A673 (cell line): ENCODE measurements at regions not wholly inside any gene's neighbourhood (a gene's known extent, or its start where the extent isn't known, plus 50 kb on each side); places are given as distances from the start of the nearest gene placed in this dataset.

ENCODE experiments used
- BruUV-seq: library from RNA; stranded (reverse); fragments of 400-500 nt; replicated peaks from 2 replicates; lab custom pipeline; 2021; lab: Mats Ljungman, UMichigan
- CTCF ChIA-PET: fragments of 300-600 bp; sonication (Branson Sonifier 250); formaldehyde crosslinking; loops from one replicate; lab custom pipeline; 2022; ENCODE audit warnings: antibody characterized with exemption; lab: Charles Lee
- POLR2A ChIA-PET: fragments of 300-600 bp; sonication (Branson Sonifier 250); formaldehyde crosslinking; loops from one replicate; lab custom pipeline; 2022; ENCODE audit warnings: antibody characterized with exemption; ENCODE audit not compliant: low non-redundant PET; lab: Charles Lee
- DNase-seq: peaks from one replicate; pipeline ENCODE4 v3.0.0-alpha.2; 2015; ENCODE audit warnings: low spot score
- H3K27ac ChIP-seq: fragments of 200-600 bp; sonication (generic); 2 replicates; pipeline ENCODE4 v1.5.1; 2016; ENCODE audit warnings: mixed run types, low read depth, mild to moderate bottlenecking, mixed read lengths, antibody characterized with exemption, low read length; ENCODE audit not compliant: poor library complexity, severe bottlenecking
- H3K27me3 ChIP-seq: fragments of 200-600 bp; sonication (generic); replicated peaks from 2 replicates; pipeline ENCODE4 v1.6.1; 2017; ENCODE audit warnings: mixed run types, low read depth, mild to moderate bottlenecking, mixed read lengths, antibody characterized with exemption, low read length; ENCODE audit not compliant: insufficient read depth, poor library complexity
- H3K36me3 ChIP-seq: fragments of 200-600 bp; sonication (generic); 2 replicates; pipeline ENCODE4 v1.6.1; 2016; ENCODE audit warnings: mixed run types, mild to moderate bottlenecking, mixed read lengths, antibody characterized with exemption, low read length; ENCODE audit not compliant: insufficient read depth, poor library complexity, severe bottlenecking
- H3K4me1 ChIP-seq: fragments of 200-600 bp; sonication (generic); 2 replicates; pipeline ENCODE4 v1.6.1; 2017; ENCODE audit warnings: mixed run types, mild to moderate bottlenecking, mixed read lengths, antibody characterized with exemption, low read length; ENCODE audit not compliant: insufficient read depth, poor library complexity, severe bottlenecking
- H3K4me3 ChIP-seq: fragments of 200-600 bp; sonication (generic); 2 replicates; pipeline ENCODE4 v1.5.1; 2016; ENCODE audit warnings: low read depth, mixed run types, mild to moderate bottlenecking, mixed read lengths, low read length; ENCODE audit not compliant: poor library complexity, severe bottlenecking
- H3K9me3 ChIP-seq: fragments of 200-600 bp; sonication (generic); 2 replicates; pipeline ENCODE4 v1.6.1; 2016; ENCODE audit warnings: mixed run types, low read depth, mild to moderate bottlenecking, mixed read lengths, antibody characterized with exemption, low read length; ENCODE audit not compliant: poor library complexity, severe bottlenecking
- CTCF ChIP-seq: fragments of 300-800, 200-600 bp; sonication (generic); conservative IDR thresholded peaks from 2 replicates; pipeline ENCODE4 v1.5.1; 2017; ENCODE audit warnings: low read depth, mild to moderate bottlenecking, antibody characterized with exemption, low read length, moderate library complexity, mixed read lengths
- EZH2 ChIP-seq: fragments of 200-600 bp; sonication (generic); IDR thresholded peaks from 2 replicates; pipeline ENCODE4 v1.6.1; 2017; ENCODE audit warnings: borderline replicate concordance, low read depth, mild to moderate bottlenecking, mixed read lengths, antibody characterized with exemption, low read length; ENCODE audit not compliant: poor library complexity, severe bottlenecking
- intact Hi-C: fragments of 100-400 bp; cut with micrococcal nuclease; formaldehyde crosslinking; loops from one replicate; pipeline ENCODE4 v1.10.0; 2022; ENCODE audit not compliant: unreplicated experiment

- POLR2A ChIA-PET, result no interaction called here
These were observed 451.3 kb downstream of the PMP22 start for GRCh38 chr17:14813649-14814370.

GRCh38 chr17:14808425-14808824, 456.7 kb downstream of the PMP22 start:
- no peaks in the 10 kb centered on the region for H3K4me1 ChIP-seq
- DNase-seq, result no peak
- BruUV-seq, result no TSS peak
- peaks cover 20% of the 10 kb centered on the region for H3K9me3 ChIP-seq
- H3K27ac ChIP-seq, result no peak overlapping the region
- no peaks in the 10 kb centered on the region for H3K27me3 ChIP-seq
- intact Hi-C loops, result no loop called here
- TF ChIP-seq EZH2 (no peak), CTCF (no peak)
- H3K4me3 ChIP-seq, result no peak overlapping the region
- ChIA-PET CTCF (no interaction called here), POLR2A (no interaction called here)
- H3K36me3 ChIP-seq, result no peaks in the 10 kb centered on the region

More at GRCh38 chr17:14813649-14814370, 451.3 kb downstream of the PMP22 start:
- Histone ChIP-seq H3K4me3 (no peak overlapping the region), H3K27me3 (no peaks in the 10 kb centered on the region), H3K4me1 (no peaks in the 10 kb centered on the region), H3K27ac (no peak overlapping the region), H3K36me3 (no peaks in the 10 kb centered on the region), H3K9me3 (peaks cover under 1% of the 10 kb centered on the region)
- intact Hi-C loops, result no loop called here
- BruUV-seq, result no TSS peak
- CTCF ChIA-PET, result no interaction called here
- DNase-seq, result no peak
- no peak; the same call in 1 of the 2 replicates for TF ChIP-seq CTCF
- no peak for TF ChIP-seq EZH2

- Histone ChIP-seq H3K27ac (no peak overlapping the region), H3K4me1 (no peaks in the 10 kb centered on the region), H3K4me3 (no peak overlapping the region), H3K9me3 (peaks cover 33% of the 10 kb centered on the region), H3K36me3 (no peaks in the 10 kb centered on the region), H3K27me3 (no peaks in the 10 kb centered on the region)
- DNase-seq, result no peak
- no TSS peak for BruUV-seq
- intact Hi-C loops, result no loop called here
- ChIA-PET POLR2A (no interaction called here), CTCF (no interaction called here)
- no peak for TF ChIP-seq CTCF
- TF ChIP-seq EZH2, result no peak
These were observed 459.8 kb downstream of the PMP22 start for GRCh38 chr17:14805348-14805747.
